Testis (tissue), 2 donors: ENCODE measurements at regions not wholly inside any gene's neighbourhood (a gene's known extent, or its start where the extent isn't known, plus 50 kb on each side); places are given as distances from the start of the nearest gene placed in this dataset.

Experiments used
- DNase-seq: peaks from one replicate; pipeline ENCODE4 v3.0.0-alpha.2; 2019
- H3K27ac ChIP-seq, 2 donors: fragments of 200-600 bp; sonication (generic); one replicate each; pipeline ENCODE4 v1.5.1; 2019
- H3K27me3 ChIP-seq: fragments of 200-600 bp; sonication (generic); one replicate; pipeline ENCODE4 v1.5.1; 2019
- H3K36me3 ChIP-seq: fragments of 200-600 bp; sonication (generic); one replicate; pipeline ENCODE4 v1.5.1; 2017; ENCODE audit warnings: low read depth; ENCODE audit errors: missing control alignments
- H3K4me1 ChIP-seq: fragments of 200-600 bp; sonication (generic); one replicate; pipeline ENCODE4 v1.5.1; 2019
- H3K4me3 ChIP-seq, 2 donors: fragments of 200-600 bp; sonication (generic); one replicate each; pipeline ENCODE4 v1.5.1; 2017 to 2019
- H3K9me3 ChIP-seq: fragments of 200-600 bp; sonication (generic); one replicate; pipeline ENCODE4 v1.5.1; 2017
- CTCF ChIP-seq, 3 experiments: fragments of 450-650 bp in 2 of 3; fragments of 200-600 bp in 1 of 3; sonication (generic) in 1 of 3; IDR thresholded peaks; one replicate each; pipeline ENCODE4 v1.5.1; 2016 to 2019; ENCODE audit warnings: antibody characterized with exemption in 3 of 3, mild to moderate bottlenecking in 2 of 3, moderate library complexity in 1 of 3
- POLR2A ChIP-seq: fragments of 450-650 bp; IDR thresholded peaks from one replicate; pipeline ENCODE4 v1.6.1; 2017; ENCODE audit warnings: antibody characterized with exemption, mild to moderate bottlenecking, moderate library complexity
- WGBS, 2 donors: methylation state at CpG; one replicate each; pipeline ENCODE4 v1.1.5; 2018; 5-methylcytosine and 5-hydroxymethylcytosine counted together
- intact Hi-C: fragments of 100-400 bp; cut with DNase I; formaldehyde crosslinking; loops from one replicate; pipeline ENCODE4 v1.15.1; 2023; ENCODE audit warnings: low total_unique reads

DNA sequence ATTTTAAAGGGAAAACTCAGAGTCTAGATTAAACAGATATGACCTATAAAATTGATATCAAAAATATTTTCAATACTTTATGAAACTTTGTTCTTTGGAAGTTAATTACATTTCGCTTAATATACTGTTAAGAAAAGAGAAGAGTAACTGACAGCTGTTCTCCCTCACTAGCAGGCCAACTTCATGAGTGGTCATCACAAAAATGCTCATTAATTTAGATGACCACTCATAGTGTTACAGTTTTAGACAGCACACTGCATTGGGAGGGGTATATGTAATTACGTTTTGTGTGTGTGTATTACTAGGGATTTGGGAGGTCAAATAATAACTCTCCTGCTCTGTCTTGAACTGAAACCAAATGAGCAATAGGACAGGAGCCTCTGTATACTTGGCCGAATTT is 80.2 kb upstream of the EDNRA start:
- no peaks in the 10 kb centered on the region for H3K4me1 ChIP-seq
- H3K9me3 ChIP-seq: no peaks in the 10 kb centered on the region
- H3K27me3 ChIP-seq: no peaks in the 10 kb centered on the region
- intact Hi-C loops: no loop called here
- no peak overlapping the region for H3K27ac ChIP-seq
- WGBS, 2 donors: 86 to 96% methylated on average over 3 of the region's 3 CpGs
- H3K36me3 ChIP-seq: no peaks in the 10 kb centered on the region
- no peak for TF ChIP-seq CTCF (IDR thresholded peaks at IDR 0.05)
- no peak for TF ChIP-seq POLR2A
- DNase-seq: no peak
- H3K4me3 ChIP-seq: no peak overlapping the region

- Histone ChIP-seq H3K27me3 (no peaks in the 10 kb centered on the region), H3K9me3 (peaks cover 3% of the 10 kb centered on the region), H3K4me3 (no peak overlapping the region), H3K4me1 (no peaks in the 10 kb centered on the region), H3K27ac (no peak overlapping the region), H3K36me3 (no peaks in the 10 kb centered on the region)
- TF ChIP-seq CTCF (IDR thresholded peaks at IDR 0.05): no peak
- no peak for DNase-seq
- intact Hi-C loops: no loop called here
- 71 to 76% methylated on average over 5 of the region's 5 CpGs for WGBS, 2 donors
Observed at GRCh38 chr4:147401221-147401620, 79.7 kb upstream of the EDNRA start.

DNA sequence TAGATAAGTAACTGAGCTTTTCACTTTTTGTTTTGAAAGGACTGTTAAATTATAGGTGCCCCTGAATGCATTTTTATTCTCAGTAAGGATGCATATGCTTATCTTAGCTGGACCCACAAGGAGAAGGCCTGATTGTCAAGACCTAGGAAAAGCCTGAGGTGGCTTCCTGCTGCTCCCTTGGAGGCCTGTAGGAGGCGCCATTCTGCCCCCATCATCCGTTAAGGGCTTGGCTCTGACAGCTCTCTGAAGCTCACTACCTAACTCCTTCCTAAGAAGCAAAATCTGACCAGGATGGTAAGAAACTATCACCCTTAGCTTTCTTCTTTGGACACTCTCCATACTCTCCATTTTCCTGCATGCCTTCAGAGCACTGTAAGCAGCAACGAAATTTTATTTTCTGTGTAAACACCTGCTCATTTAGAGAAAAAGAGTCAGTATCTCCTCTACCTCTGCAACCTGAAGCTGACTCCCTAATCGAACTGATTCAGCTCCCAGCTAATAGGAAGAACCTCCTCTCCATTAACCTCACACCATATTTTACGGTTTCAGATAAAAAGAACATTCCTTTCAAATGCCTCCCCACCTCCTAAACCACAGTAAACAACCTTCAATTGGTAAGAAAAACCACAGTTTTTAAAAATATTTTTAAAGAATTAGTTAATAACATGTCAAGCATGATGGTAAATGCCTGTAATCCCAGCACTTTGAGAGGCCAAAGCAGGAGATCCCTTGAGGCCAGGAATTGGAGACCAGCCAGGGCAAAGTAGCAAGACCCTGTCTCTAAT is 73.4 kb upstream of the EDNRA start:
- 30 to 36% methylated on average over 5 of the region's 5 CpGs for WGBS, 2 donors
- peak; percentile 24 for DNase-seq

GRCh38 chr4:147408189-147408588 is 72.7 kb upstream of the EDNRA start:
- Histone ChIP-seq H3K4me1 (no peaks in the 10 kb centered on the region), H3K4me3 (no peak overlapping the region), H3K36me3 (no peaks in the 10 kb centered on the region), H3K27me3 (no peaks in the 10 kb centered on the region), H3K27ac (peak overlapping the region in 1 of 2 donors; percentile 82), H3K9me3 (peaks cover 3% of the 10 kb centered on the region)
- DNase-seq: peak; percentile 17
- no peak for TF ChIP-seq POLR2A
- TF ChIP-seq CTCF (IDR thresholded peaks at IDR 0.05): no peak
- intact Hi-C loops: no loop called here

More for the DNA sequence above, 73.4 kb upstream of the EDNRA start:
- Histone ChIP-seq H3K27me3 (no peaks in the 10 kb centered on the region), H3K36me3 (no peaks in the 10 kb centered on the region), H3K9me3 (peaks cover 3% of the 10 kb centered on the region), H3K4me3 (no peak overlapping the region), H3K27ac (peak overlapping the region in 1 of 2 donors; percentile 82), H3K4me1 (no peaks in the 10 kb centered on the region)
- intact Hi-C loops: no loop called here
- TF ChIP-seq CTCF (IDR thresholded peaks at IDR 0.05) (peak in 1 of 3 experiments; percentile 28), POLR2A (no peak)

GRCh38 chr4:147409350-147409749 is 71.5 kb upstream of the EDNRA start:
- Histone ChIP-seq H3K4me1 (no peaks in the 10 kb centered on the region), H3K27ac (peak overlapping the region in 1 of 2 donors; percentile 82), H3K36me3 (no peaks in the 10 kb centered on the region), H3K9me3 (peaks cover 3% of the 10 kb centered on the region), H3K27me3 (no peaks in the 10 kb centered on the region), H3K4me3 (no peak overlapping the region)
- TF ChIP-seq CTCF (IDR thresholded peaks at IDR 0.05): no peak
- TF ChIP-seq POLR2A: no peak
- intact Hi-C loops: no loop called here
- peak; percentile 15 for DNase-seq
- 52 to 67% methylated on average over 2 of the region's 2 CpGs for WGBS, 2 donors
